ENCODE measurements at regions not wholly inside any gene's neighbourhood (a gene's known extent, or its start where the extent isn't known, plus 50 kb on each side); places are given as distances from the start of the nearest gene placed in this dataset.

GRCh38 chr1:172957491-172957890, 93.2 kb downstream of the TNFSF18 start:
- H3K14ac ChIP-seq (ENCODE audit: insufficient read depth, low read length), result no peak overlapping the region
- H3K79me1 ChIP-seq (ENCODE audit: insufficient read depth, low read depth, low read length, poor library complexity, severe bottlenecking), result no peaks in the 10 kb centered on the region
- no peak overlapping the region for H3K18ac ChIP-seq (ENCODE audit: insufficient read length, low read depth, low read length)
- Mint-ChIP-seq H3K4me3 (no peak overlapping the region), H3K27ac (no peak overlapping the region), H3K27me3 (ENCODE audit: low read depth) (no peaks in the 10 kb centered on the region), H3K4me1 (peaks cover 0 to 3% of the 10 kb centered on the region in 2 experiments; a peak in 1 of 4 replicates), H3K36me3 (ENCODE audit: insufficient read depth in 1 of 3, low read depth in 3 of 3) (no peaks in the 10 kb centered on the region), H3K9me3 (peaks cover 0 to 4% of the 10 kb centered on the region in 2 experiments; a peak in 1 of 5 replicates)
- H3K56ac ChIP-seq (ENCODE audit: insufficient read length, low read depth, low read length), result no peak overlapping the region
- no peaks in the 10 kb centered on the region for H4K20me1 ChIP-seq (ENCODE audit: control insufficient read depth, insufficient read depth, insufficient read length)
- H3K27me3 ChIP-seq (ENCODE audit: insufficient read depth, low read length), result no peaks in the 10 kb centered on the region
- no peak overlapping the region for H4K91ac ChIP-seq (ENCODE audit: insufficient read length, low read depth, low read length)
- no peak overlapping the region for H3K4ac ChIP-seq (ENCODE audit: low read depth, low read length)
- H2BK12ac ChIP-seq (ENCODE audit: insufficient read length, low read depth, low read length), result no peak overlapping the region
- H2AK5ac ChIP-seq (ENCODE audit: insufficient read length, low read length), result no peak overlapping the region
- no peak overlapping the region for H3K9ac ChIP-seq (ENCODE audit: extremely low read depth, insufficient read length, low read length)
- H4K8ac ChIP-seq (replicated peaks; ENCODE audit: insufficient read length, low read depth, low read length), result no peak overlapping the region
- no peak overlapping the region for H2BK15ac ChIP-seq (ENCODE audit: low read depth, low read length)
- H2BK5ac ChIP-seq (ENCODE audit: insufficient read length, low read length), result no peak overlapping the region
- H3K9me3 ChIP-seq (ENCODE audit: control insufficient read depth, low read depth, low read length), result no peaks in the 10 kb centered on the region
- no peak overlapping the region for H4K5ac ChIP-seq (ENCODE audit: insufficient read length, low read depth, low read length)
- H2BK120ac ChIP-seq (ENCODE audit: low read depth, low read length, poor library complexity, severe bottlenecking), result no peak overlapping the region
- H3K4me1 ChIP-seq (ENCODE audit: insufficient read depth, low read length), result no peaks in the 10 kb centered on the region
- no peak for DNase-seq
- no peak overlapping the region for H3K27ac ChIP-seq (ENCODE audit: insufficient read length, low read depth, low read length)
- TF ChIP-seq CTCF (conservative IDR thresholded peaks at IDR 0.05), result no peak
- H2BK20ac ChIP-seq (ENCODE audit: low read depth, low read length, poor library complexity, severe bottlenecking), result no peak overlapping the region
- no peak overlapping the region for H2AFZ ChIP-seq (ENCODE audit: low read length)
- H3K23me2 ChIP-seq (ENCODE audit: insufficient read length, low read depth, low read length, poor library complexity, severe bottlenecking), result no peaks in the 10 kb centered on the region
- no peak overlapping the region for H3K23ac ChIP-seq (ENCODE audit: insufficient read length, low read depth, low read length)
- H3K79me2 ChIP-seq (ENCODE audit: insufficient read depth, low read length), result no peaks in the 10 kb centered on the region
- no peak overlapping the region for H3K4me2 ChIP-seq (ENCODE audit: insufficient read depth, insufficient read length, low read length)
- H3T11ph ChIP-seq (ENCODE audit: low read length), result no peak overlapping the region

Data from H9 (cell line).